ENCODE measurements at regions not wholly inside any gene's neighbourhood (a gene's known extent, or its start where the extent isn't known, plus 50 kb on each side); places are given as distances from the start of the nearest gene placed in this dataset.

DNA sequence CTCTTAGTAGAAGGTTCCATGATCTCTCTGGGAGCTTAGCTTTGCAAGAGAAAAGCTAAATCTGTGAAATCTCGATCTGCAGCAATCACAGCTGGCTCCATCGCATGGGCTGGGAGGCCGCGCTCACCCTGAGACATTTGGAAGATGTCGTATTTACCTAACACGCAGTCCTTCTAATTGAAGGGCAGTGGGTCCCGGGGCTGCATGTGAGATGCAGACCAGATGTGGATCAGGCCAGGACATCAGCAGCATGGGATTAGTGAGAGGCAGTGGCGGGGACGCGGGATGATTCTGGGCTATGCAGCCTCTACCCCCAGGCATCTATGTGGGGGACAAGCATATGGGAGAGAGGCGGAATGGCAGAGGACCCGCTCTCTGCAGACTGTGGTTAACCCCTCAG, 312.4 kb upstream of the RTL1 start:
- DNase-seq (ENCODE audit: low spot score): no peak

DNA sequence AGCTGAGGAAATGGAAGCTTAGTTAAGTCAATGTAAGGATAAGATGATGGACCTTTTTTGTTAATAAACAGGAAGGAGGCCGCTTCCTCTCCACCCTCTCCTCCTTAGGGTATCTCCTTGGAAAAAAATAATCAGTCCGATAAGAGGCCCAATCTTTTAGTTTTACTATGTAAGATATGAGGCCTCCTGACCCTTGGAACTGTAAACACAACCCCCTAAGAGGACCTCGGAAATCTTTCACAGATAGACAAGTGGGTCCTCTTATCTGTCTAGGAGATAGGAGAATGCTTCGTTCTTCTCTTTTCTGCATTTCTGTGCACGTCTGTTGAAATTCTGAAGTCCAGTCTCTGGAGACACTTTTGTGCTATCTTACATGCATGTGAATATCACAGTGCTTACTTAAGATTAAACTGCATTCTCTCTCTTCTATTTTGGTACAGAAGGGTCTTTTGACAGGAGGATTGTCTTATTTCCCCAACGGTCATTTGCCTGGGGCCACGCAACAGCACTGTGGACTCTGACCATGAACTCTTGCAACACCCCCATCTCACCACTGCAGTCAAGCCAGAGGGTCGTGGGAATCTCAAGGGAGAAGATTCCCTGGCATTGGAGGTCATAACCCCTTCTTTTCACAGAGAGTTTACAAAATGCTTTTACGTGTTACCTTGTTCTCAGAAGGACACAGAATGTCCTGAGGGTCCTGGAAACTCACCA, 313.0 kb upstream of the RTL1 start:
- no peak for DNase-seq (ENCODE audit: low spot score)

- no peak for DNase-seq (ENCODE audit: low spot score)
Observed at GRCh38 chr14:101217080-101217463, 313.6 kb upstream of the RTL1 start.

GRCh38 chr14:101217616-101218371, 314.3 kb upstream of the RTL1 start:
- DNase-seq (ENCODE audit: low spot score): no peak

DNA sequence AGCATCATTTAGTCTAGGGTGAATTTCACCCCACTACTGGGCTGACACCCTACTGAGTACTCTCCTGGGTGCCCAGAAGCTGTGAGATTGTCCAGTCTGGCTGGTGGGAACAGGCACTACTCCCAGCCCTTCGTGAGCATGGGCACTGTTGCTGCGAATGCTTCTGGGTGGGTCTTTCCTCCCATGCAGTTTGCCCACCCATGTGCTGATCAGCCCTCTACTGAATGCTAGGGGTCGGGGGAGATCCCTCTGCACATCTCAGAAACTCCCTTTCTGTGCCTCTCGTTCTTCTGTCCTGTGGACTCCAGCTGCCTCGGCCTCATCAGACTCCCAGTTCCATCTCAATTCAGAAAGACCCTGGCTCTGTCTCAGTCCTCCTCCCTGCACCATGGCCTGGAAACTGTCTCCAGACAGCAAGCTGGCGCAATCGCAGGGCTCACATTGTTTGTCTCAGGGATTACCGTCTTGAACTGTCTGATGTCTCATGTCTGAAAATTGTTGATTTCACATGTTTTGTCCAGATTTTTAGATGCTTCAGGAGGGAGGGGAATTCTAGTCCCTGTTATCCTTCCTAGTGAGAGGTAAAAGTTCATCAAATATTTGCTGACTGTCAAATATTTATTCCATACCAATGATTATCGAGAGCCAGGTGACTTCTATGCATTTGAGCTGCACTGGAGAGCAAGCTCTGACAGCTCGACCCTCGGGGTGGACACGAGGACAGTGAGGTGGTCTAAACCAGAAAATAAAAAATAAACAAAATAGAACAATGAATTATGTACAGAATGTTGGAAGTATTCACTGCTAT, 316.6 kb upstream of the RTL1 start:
- DNase-seq (ENCODE audit: low spot score): no peak

DNA sequence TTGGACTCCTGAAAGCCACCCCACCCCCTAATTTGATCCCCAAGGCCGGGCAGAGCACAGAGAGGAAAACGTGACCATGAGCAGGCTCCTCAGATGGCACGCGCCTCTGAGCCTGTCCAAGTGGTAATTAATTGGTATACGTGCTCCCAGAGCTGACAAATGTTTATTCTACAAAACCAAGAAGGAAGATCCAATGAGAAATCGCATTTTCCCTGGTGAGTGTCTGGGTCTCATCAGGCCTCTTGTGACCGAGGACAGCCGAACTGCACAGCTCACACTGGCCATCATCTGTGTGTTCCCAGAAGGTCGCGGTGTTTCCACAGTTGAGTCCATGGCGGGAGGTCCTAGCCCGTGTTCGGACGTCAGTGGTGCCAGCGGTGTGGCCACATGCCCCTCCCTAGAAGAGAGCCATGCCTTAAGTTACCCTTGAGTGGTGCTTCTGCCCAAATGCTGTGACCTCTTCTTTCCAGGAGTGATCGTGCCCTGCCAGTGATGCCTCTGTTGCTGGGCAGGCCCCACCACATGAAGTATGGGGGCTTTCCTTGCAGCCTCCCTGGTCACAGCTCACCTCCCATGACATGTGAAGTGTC, 317.5 kb upstream of the RTL1 start:
- no peak for DNase-seq (ENCODE audit: low spot score)

DNA sequence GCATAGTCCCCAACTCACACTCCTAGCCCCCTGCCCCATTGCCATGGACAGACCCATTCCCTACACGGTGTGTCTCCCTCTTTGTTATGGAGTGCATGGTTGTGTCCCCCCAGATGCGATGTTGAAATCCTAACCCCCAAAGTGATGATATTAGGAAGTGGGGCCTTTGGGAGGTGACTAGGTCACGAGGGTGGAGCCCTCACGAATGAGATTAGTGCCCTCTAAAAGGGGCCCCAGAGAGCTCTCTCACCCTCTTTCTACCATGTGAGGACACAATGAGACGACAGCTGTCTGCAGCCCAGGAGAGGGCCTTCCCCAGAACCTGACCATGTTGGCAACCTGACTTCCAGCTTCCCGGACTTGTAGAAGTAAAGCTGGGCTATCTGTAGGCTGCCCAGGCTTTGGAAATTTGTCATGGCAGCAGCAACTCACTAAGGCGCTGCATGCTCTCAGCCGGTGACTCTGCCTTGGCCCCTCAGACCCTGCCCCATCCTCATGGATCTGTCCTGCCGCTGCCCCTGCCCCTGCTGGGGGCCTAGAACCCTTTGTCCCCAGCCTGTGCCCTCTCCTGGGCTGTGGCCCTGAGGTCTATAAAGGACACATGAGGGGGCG, 318.1 kb upstream of the RTL1 start:
- no peak for DNase-seq (ENCODE audit: low spot score)

DNA sequence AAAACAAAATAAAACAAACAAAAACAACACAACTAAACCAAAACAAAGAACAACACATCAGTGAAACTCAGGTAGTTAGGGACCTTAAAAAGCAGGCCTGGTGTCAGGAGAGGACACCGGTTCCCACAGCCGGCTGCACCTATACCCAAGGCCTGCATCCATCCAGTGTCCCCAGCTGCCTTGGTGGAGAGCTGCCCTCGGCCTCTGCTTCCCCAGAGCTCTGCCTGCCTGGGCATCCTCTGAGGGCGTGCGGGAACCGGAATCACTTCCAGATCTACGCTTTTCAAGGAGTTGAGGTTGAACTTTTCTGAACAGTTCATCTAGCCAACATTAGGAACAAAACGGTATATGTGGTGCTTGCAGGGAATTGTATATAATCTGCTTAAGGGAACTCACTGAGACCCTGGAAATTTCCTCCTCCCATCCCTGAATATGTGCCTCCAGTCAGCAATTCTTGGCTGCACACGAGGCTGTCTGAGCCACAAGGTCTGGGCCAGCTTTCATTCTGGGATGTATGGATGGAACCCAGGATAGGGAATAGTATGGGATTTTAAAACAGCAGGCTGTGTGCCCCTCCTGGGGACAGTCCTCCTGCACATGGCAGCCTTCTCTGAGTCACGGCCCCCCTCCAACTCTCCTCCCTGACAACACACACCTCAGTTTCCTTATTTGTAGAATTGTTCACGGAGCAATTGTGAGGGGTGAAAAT, 319.0 kb upstream of the RTL1 start:
- DNase-seq (ENCODE audit: low spot score): no peak

DNA sequence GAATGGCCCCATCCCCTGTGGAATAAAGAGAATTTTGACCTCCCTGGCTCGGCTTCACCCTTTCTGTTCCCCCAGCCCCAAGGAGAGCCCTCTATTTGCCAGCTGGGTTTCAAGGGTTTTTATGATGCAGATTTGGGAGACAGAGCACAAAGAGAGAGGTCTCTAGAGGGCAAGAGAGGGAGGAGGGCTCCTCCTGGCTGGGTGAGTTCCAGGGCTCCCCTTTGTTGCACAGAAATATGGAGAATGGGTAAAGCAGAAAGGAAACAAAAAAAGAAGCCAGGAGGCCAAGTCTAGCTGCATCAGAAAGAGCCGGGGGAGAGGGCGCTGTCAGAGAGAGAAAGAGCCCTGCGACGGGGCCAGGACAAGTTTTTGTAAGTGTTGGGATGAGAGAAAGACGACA, 319.6 kb upstream of the RTL1 start:
- DNase-seq (ENCODE audit: low spot score): no peak

GRCh38 chr14:101223561-101224162, 320.1 kb upstream of the RTL1 start:
- DNase-seq (ENCODE audit: low spot score): no peak

- no peak for DNase-seq (ENCODE audit: low spot score)
Observed at GRCh38 chr14:101224356-101225156, 321.0 kb upstream of the RTL1 start.

DNA sequence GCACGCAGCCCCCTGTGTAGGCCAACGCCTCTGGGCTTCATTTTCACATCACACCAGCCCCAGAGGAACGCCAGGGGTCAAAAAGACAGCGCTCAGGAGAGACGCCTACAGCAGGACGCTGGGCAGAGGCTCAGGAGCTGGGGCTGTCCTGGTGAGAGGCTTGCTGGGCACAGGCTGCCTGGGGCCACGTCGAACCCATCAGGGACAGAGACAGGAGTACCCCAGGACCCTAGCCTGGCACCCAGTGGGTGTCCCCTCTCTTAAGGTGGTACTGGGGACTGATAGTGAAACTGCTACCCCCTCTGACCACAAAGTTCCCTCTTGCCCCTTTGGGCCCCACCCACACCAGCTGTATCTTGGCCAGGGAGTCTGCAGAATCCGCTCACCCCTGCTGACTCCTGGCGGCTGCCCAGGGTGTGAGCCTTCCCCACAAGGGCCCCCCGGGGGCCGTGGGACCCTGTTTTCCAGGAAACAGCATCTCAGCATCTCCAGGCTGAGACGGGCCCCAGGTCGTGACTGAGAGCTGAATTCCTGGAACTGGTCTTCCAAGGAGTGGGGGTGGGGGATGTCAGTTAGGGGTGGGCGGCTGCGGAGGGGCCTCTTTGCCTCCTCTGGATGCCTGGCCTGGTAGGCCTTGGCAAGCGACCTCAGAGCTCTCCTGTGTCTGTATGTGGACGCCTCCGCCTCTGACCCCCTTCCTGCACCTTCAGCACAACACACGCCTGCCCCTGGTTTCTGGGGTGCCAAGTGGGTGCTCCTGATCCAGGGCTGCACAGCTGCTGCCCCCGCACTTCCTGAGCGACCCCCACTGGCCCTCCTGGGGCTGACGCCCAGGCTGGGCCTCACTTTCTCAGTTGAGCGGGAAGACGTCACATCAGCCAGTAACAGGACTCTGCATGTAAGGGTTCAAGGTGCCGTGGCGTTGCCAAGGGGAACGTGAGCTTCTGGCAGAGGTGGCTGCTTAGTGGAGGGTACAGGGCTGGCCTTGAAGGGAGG, 321.9 kb upstream of the RTL1 start:
- no peak for DNase-seq (ENCODE audit: low spot score)

DNA sequence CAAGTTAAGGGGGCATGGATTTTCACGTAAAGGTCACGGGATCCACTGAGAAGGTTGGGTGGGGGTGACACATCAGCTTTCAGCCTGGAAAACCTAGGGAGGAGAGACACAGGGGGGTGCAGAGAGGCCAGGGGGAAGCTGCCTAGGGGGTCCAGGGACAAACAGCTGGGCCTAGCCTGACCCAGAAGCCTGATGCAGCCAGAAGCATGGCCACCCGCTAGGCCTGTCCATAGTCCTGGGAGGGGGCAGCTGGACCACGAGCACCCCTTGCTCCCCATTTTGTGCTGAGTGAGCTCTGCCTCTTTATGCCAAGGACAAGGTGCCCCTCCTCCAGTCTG, 322.7 kb upstream of the RTL1 start:
- DNase-seq (ENCODE audit: low spot score): no peak

DNA sequence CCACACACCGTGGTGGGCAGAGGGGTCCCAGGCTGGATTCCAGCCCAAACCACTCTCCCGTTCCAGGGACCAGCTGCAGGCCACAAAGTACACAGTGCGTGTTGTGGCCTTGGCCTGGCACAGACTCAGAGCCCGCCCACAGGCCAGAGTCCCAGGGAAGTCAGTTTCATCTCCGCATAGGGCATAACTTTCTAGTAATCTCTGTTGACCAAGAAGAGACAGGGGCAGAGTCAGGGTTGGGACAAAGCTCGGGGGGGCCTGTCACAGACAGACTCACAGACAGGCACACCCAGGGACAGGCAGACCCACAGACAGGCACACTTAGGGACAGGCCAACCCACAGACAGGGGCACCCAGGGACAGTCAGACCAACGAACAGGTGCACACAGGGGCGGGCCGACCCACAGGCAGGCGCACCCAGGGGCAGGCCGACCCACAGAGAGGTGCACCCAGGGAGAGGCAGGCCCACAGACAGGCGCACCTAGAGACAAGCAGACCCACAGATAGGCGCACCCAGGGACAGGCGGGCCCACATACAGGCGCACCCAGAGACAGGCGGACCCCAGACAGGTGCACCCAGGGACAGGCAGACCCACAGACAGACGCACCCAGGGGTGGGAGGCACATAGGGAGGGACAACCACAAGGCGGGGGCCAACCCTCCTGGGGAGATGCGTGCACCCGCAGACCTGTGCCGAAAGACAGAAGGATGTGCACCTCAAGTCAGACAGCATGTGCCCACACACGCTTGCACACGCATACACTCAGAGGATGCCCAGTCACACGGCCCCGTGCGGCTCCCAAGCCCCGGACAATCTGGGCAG, 323.3 kb upstream of the RTL1 start:
- DNase-seq (ENCODE audit: low spot score): no peak

DNA sequence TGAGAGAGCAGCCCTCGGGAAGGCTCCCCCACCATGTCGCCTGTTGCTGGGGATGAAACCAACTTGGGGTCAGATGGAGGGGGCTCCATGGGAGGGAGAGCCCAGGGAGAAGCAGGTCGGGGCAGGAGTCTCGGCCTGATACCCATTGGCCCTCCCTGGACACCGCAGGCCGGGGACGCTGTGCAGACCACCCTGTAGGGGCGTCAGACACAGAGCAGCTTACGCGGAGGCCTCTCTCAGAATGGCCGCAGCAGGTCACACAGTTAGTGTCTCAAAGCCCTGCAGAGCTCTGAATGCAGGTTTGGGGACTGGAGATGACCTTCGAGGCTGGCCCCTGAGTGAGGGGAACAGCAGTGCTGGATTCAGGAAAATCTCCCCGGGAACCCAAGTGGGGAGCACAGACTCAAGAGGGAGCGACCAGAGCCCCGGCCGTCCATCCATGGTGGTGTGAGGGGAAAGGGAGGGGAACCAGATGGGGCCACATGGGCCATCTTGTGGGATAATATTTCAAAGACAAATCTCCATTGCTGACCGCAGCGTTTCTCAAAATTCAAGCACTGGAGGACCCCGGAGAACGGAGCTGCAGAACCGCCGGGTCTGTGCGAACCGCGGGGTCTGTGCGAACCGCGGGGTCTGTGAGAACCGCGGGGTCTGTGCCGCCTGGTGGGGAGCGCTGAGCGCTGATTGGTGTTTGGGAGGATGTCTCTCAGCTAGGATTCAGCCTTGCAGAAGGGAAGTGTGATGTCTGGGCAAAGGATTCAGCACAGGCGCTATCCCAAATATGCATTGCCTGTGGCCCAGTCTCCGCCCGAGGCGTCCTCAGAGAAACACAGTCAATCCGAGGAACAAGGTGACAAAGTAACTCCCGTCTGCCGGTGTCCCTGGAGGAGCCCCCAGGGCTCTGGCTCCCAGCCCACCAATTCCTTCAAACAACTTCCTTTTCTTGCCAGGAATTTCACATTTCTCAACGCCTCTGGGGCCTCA, 324.4 kb upstream of the RTL1 start:
- no peak for DNase-seq (ENCODE audit: low spot score)

GRCh38 chr14:101228949-101229541, 325.5 kb upstream of the RTL1 start:
- DNase-seq (ENCODE audit: low spot score): no peak

DNA sequence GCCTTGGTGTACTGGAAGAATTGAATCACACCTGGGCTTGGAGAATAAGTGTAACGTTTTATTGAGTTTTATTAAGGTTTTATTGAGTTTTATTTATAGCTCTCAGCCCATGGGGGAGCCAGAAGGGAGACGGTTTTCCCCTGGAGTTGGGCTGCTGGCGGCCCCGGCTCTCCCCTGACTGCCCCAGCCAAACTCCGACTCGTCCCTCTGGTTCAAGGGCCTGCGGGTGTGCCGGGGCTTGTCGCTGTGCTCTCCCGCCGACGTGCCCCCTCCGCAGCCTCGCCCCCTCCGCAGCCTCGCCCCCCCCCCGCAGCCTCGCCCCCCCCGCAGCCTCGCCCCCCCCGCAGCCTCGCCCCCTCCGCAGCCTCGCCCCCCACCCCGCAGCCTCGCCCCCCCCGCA, 326.1 kb upstream of the RTL1 start:
- no peak for DNase-seq (ENCODE audit: low spot score)

All from hematopoietic multipotent progenitor cell treated with erythropoietin and hydrocortisone succinate and interleukin-3 and kit ligand, for 15 days (in vitro differentiated cells).